ENCODE measurements at regions not wholly inside any gene's neighbourhood (a gene's known extent, or its start where the extent isn't known, plus 50 kb on each side); places are given as distances from the start of the nearest gene placed in this dataset.

- H3K27me3 Mint-ChIP-seq (ENCODE audit: unreplicated experiment), result peaks cover 2% of the 10 kb centered on the region
Measured at GRCh38 chr21:16047904-16048303, 318.1 kb downstream of the USP25 start.

GRCh38 chr21:16055014-16055413 lies 325.2 kb downstream of the USP25 start:
- no peaks in the 10 kb centered on the region for H3K4me1 Mint-ChIP-seq (ENCODE audit: unreplicated experiment)

More at GRCh38 chr21:16047904-16048303, 318.1 kb downstream of the USP25 start:
- Mint-ChIP-seq H3K9me3 (ENCODE audit: unreplicated experiment) (no peaks in the 10 kb centered on the region), H3K36me3 (ENCODE audit: low read depth, unreplicated experiment) (no peaks in the 10 kb centered on the region), H3K4me1 (ENCODE audit: unreplicated experiment) (no peaks in the 10 kb centered on the region), H3K4me3 (ENCODE audit: unreplicated experiment) (no peak overlapping the region), H3K27ac (ENCODE audit: unreplicated experiment) (no peak overlapping the region)
- no peak for DNase-seq (ENCODE audit: low spot score)
- TF ChIP-seq CTCF (IDR thresholded peaks at IDR 0.05; ENCODE audit: unreplicated experiment), result no peak

GRCh38 chr21:16058896-16059295 lies 329.1 kb downstream of the USP25 start:
- no peaks in the 10 kb centered on the region for H3K4me1 Mint-ChIP-seq (ENCODE audit: unreplicated experiment)
- H3K27me3 Mint-ChIP-seq (ENCODE audit: unreplicated experiment), result no peaks in the 10 kb centered on the region
- no peak overlapping the region for H3K27ac Mint-ChIP-seq (ENCODE audit: unreplicated experiment)
- H3K4me3 Mint-ChIP-seq (ENCODE audit: unreplicated experiment), result no peak overlapping the region
- no peaks in the 10 kb centered on the region for H3K36me3 Mint-ChIP-seq (ENCODE audit: low read depth, unreplicated experiment)
- TF ChIP-seq CTCF (IDR thresholded peaks at IDR 0.05; ENCODE audit: unreplicated experiment), result no peak
- peaks cover 5% of the 10 kb centered on the region for H3K9me3 Mint-ChIP-seq (ENCODE audit: unreplicated experiment)
- DNase-seq (ENCODE audit: low spot score), result no peak

More at GRCh38 chr21:16055014-16055413, 325.2 kb downstream of the USP25 start:
- Mint-ChIP-seq H3K27ac (ENCODE audit: unreplicated experiment) (no peak overlapping the region), H3K4me3 (ENCODE audit: unreplicated experiment) (no peak overlapping the region), H3K9me3 (ENCODE audit: unreplicated experiment) (peaks cover 5% of the 10 kb centered on the region), H3K36me3 (ENCODE audit: low read depth, unreplicated experiment) (no peaks in the 10 kb centered on the region), H3K27me3 (ENCODE audit: unreplicated experiment) (no peaks in the 10 kb centered on the region)
- DNase-seq (ENCODE audit: low spot score), result no peak
- no peak for TF ChIP-seq CTCF (IDR thresholded peaks at IDR 0.05; ENCODE audit: unreplicated experiment)

GRCh38 chr21:16059981-16060380 lies 330.2 kb downstream of the USP25 start:
- Mint-ChIP-seq H3K27me3 (ENCODE audit: unreplicated experiment) (no peaks in the 10 kb centered on the region), H3K36me3 (ENCODE audit: low read depth, unreplicated experiment) (no peaks in the 10 kb centered on the region), H3K4me3 (ENCODE audit: unreplicated experiment) (no peak overlapping the region), H3K27ac (ENCODE audit: unreplicated experiment) (no peak overlapping the region), H3K9me3 (ENCODE audit: unreplicated experiment) (peaks cover 5% of the 10 kb centered on the region), H3K4me1 (ENCODE audit: unreplicated experiment) (no peaks in the 10 kb centered on the region)
- TF ChIP-seq CTCF (IDR thresholded peaks at IDR 0.05; ENCODE audit: unreplicated experiment), result no peak
- no peak for DNase-seq (ENCODE audit: low spot score)

- no peaks in the 10 kb centered on the region for H3K27me3 Mint-ChIP-seq (ENCODE audit: unreplicated experiment)
- DNase-seq (ENCODE audit: low spot score), result no peak
Measured at GRCh38 chr21:16061194-16061593, 331.4 kb downstream of the USP25 start.

More at GRCh38 chr21:16061194-16061593, 331.4 kb downstream of the USP25 start:
- Mint-ChIP-seq H3K4me3 (ENCODE audit: unreplicated experiment) (no peak overlapping the region), H3K4me1 (ENCODE audit: unreplicated experiment) (no peaks in the 10 kb centered on the region), H3K27ac (ENCODE audit: unreplicated experiment) (no peak overlapping the region), H3K9me3 (ENCODE audit: unreplicated experiment) (peaks cover 5% of the 10 kb centered on the region), H3K36me3 (ENCODE audit: low read depth, unreplicated experiment) (no peaks in the 10 kb centered on the region)
- TF ChIP-seq CTCF (IDR thresholded peaks at IDR 0.05; ENCODE audit: unreplicated experiment), result no peak
